NCI-H2107 treated with DMSO at 0.1 percent for 48 hours (cell line): ENCODE measurements at regions not wholly inside any gene's neighbourhood (a gene's known extent, or its start where the extent isn't known, plus 50 kb on each side); places are given as distances from the start of the nearest gene placed in this dataset.
"Not testable (repeated sequence)": the region's sequence is repeated elsewhere in the genome, so short reads cannot be mapped to it uniquely, and the experiment has no call there.

Experiments
- DNase-seq: peaks from one replicate; lab custom pipeline; 2025; ENCODE audit not compliant: unreplicated experiment; lab: John Stamatoyannopoulos, UW

GRCh38 chr9:115849679-115850412, 303.7 kb upstream of the PAPPA start:
- DNase-seq = no peak

DNA sequence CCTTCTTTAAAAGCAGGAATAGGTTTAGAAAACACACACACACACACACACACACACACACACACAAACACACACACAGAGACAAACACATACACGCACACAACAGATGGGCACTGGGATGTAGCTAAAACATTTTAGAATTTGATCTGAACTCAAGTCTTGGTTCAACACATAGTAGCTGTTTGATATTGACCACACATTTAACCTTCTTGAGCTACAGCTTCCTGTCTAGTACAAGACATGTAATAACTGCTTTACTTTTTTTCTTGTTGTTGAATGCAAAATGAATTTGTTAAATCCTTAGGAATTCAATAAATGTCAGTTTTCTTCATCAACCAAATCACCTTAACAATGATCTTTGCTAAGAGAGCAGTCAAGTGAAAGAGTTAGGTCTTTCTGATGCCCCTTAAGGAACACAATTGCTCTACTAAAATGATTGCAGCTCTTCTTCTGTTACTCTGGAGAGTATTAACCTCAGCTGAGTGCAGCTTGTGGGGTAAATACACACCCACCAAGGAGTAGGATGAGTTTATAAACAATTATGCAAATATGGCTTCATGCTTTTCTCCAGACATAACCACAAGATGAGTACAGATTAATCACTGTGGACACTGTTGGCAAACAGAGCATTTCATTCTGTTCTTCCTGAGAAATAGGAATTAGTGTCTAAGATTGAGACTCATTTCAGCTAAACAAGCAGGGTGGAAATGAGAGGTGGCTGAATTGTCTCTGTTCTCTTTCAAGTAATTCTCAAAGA, 302.9 kb upstream of the PAPPA start:
- no peak for DNase-seq

DNA sequence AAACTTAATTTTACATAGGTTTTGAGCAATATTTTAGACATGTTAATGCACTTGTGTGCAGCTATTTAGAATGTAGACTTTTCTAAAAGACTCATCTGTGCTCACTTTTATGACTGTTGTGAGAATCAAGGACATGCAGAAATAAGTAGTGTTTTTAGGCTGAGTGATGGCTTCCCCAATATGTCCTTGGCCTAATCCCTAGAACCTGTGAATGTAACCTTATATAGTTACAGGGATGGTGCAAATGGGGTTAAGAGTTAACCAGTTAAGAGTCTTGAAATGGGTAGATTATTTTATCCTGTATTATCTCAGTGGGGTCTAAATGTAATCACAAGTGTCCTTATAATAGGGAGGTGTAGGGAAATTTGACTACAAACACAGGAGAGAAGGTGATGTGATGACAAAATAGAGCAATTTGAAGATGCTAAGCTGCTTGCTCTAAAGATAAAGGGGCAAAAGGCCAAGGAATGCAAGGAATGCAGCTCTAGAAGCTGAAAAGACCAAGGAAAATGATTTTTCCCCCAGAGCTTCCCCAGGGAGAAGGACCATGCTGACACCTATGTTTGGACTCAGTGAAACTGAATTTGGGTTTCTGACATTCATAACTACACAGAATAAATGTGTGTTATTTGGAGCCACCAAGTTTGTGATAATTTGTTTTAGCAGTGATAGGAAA, 298.0 kb upstream of the PAPPA start:
- no peak for DNase-seq

DNA sequence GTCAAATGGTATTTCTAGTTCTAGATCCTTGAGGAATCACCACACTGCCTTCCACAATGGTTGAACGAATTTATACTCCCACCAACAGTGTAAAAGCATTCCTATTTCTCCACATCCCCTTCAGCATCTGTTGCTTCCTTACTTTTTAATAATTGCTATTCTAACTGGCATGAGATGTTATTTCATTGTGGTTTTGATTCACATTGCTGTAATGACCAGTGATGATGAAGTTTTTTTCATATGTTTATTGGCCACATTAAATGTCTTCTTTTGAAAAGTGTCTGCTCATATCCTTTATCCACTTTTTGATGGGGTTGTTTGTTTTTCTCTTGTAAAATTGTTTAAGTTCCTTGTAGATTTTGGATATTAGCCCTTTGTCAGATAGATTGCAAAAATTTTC, 295.2 kb upstream of the PAPPA start:
- not testable (repeated sequence) for DNase-seq

- no peak for DNase-seq
Observed at GRCh38 chr9:115862021-115862420, 291.6 kb upstream of the PAPPA start.

DNA sequence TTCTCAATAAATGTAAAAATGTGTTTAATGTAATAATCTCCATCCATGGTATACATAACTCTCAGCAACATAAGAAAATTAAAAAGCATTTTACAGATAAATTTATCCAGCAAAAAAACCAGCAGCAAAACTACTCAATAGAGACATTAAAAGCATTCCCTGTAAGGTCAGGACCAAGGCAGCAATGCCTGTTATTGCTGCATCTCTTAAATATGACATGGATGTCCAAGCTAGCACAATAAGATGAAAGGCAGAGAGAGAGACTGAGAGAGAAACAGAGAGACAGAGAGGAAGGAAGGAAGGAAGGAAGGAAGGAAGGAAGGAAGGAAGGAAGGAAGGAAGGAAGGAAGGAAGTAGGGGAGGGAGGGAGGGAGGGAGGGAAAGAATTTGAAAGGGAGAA, 289.0 kb upstream of the PAPPA start:
- no peak for DNase-seq

DNA sequence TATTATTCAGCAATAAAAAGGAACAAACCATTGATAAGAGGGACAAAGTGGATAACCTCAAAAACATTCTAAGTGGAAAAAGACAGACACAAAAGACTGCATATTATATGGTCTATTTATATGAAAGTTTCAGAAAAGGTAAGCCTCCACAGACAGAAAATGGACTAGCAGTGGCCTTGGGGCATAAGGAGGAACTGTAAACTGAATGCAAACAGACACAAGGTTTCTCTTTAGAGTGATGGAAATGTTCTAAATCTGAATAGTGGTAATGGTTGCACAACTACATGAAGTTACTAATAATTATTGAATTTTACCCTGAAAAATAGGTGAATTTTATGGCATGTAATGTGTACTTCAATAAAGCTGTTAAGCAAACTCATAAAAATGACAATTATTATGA, 286.3 kb upstream of the PAPPA start:
- no peak for DNase-seq

GRCh38 chr9:115877852-115878438, 275.6 kb upstream of the PAPPA start:
- DNase-seq = no peak

DNA sequence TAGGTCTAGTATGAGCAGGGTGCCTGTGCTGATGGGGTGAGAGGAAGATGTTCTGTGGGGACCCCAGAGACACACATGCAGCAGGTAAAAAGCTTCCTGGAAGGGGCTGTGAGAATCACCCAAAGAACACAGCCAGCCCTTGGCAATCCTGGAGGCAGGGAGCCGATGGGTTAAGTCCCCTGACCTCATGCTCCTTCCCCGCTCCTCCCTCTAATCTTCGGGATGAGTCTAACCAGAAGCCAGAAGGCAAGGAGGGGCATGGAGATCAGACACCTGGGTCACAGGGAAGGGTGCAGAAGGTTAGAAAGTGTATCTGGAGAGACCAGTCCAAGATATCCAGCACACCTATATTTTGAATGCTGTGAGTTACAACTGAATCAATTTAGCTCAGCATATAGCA, 274.1 kb upstream of the PAPPA start:
- DNase-seq = no peak

GRCh38 chr9:115880221-115880885, 273.2 kb upstream of the PAPPA start:
- DNase-seq = no peak

DNA sequence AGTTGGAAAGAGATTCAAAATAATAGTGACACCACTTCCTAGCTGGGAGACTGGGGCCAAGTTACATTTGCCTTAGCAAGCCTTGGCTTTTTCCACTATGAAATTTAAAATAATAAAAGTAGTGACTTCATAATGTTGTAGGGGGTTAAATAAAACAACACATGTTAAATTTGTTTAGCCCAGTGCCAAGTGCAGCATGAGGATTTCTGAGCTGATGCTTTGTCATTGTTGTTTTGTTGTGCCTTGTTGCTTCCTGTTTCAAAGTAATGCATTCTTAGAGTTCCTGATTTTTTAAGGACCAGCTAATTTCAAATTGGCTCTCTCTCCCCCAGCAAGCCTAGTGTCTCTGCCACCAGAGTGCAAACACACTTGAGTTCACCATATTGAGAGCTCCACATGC, 270.7 kb upstream of the PAPPA start:
- no peak for DNase-seq

DNA sequence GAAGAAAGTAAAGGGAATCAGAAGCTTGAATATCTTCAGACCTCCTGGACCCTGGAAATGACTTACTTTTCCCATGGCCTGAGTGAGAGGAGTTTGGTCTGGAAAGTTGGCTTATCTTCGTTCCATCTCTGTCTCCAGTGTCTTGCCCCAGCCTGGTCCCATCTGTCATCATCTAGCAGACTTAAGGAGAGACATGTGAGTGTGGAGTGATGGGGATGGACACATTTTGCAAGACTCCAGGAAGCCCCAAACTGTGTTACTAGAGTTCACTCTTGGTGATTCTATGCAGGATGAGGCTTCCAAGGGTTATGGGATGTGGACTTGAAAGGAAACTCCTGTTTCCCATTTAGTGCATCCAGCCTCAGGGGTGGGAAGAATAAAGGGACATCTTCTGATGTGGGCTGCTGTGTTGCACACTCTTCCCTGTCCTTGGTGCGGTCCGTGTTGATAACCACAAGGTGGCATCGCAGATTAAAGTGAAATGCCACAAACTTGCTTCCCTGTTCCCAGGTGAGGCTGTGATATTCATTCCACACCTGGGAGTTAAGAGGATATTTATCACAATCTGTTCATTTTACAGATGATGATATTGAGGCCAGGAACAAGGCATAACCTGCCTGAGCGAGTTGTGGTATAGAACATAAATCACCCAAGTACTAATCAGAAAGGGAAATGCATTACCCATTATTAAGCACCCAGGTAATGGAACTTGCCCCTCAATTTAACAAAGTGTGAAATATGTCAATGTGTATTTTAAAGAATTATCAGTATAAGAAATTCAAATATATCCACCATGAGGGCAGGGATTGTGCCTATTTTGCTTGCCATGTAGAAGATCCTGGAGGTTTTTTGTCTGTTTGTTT, 269.9 kb upstream of the PAPPA start:
- no peak for DNase-seq

DNA sequence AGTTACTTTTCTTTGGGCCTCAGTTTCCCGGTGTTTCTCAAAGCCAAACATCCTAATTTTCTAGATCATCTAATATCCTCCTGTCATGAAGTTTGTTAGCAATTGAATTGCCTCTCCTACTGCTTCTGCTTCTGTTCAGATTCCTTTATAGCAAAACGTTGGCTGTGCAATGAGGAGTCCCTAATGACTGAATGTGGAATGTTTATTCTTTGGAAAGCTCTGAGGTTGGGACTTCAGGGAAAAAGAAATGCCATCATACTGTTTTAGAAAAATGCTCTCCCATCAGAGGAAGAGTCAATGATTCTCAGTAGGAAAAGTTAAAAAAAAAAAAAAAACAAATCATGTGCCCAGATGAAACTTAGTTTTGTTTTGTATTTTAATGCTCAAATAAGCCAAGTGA, 268.7 kb upstream of the PAPPA start:
- DNase-seq = no peak

GRCh38 chr9:115888131-115888530, 265.5 kb upstream of the PAPPA start:
- no peak for DNase-seq

GRCh38 chr9:115891929-115892328, 261.7 kb upstream of the PAPPA start:
- DNase-seq = no peak

DNA sequence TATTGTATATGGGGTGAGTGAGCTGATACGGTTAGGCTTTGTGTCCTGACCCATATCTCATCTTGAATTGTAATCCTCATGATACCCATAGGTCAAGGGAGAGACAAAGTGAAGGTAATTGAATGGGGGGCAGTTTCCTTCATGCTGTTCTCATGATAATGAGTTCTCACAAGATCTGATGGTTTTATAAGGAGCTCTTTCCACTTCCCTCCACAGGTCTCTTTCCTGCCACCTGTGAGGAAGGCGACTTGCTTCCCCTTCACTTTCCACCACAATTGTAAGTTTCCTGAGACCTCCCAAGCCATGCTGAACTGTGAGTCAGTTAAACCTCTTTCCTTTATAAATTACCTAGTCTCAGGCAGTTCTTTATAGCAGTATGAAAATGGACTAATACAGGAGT, 255.1 kb upstream of the PAPPA start:
- not testable (repeated sequence) for DNase-seq

DNA sequence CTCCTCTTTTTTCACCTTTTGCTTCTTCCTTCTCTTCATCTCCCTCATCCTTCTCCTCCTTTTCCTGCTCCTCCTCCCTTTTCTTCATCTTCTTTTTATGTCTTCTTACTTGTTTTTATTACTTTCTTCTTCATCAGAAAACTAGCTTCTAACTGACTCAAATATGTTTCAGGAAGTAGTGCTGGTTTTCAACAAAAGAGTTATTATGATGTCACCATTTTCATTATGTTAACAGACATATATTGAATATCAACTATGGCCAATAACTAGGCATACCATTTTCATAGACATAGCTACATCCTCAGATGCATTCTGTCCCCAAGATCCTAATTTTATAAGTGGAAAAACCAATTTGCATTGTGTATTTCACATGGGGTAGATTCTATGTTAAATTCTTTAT, 252.9 kb upstream of the PAPPA start:
- DNase-seq = no peak

DNA sequence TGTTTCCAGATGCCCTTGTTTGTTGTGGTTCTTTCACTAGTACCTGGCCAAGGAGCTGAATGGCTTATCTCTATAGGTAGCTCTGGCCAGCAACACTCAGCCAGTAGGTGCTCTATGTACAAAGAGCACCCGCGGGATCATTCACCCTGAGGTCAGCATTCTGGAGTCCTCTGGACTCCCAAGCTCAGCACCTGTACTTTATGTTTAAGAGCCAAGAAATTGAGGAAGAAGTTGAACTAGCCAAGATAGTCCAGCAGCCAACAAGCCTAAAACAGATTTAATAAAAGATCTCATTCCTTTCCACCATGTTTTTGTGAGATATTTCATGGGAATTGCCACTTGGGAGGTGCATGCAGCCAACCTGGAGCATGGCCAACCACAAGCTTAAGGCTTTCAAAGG, 242.6 kb upstream of the PAPPA start:
- DNase-seq = no peak

DNA sequence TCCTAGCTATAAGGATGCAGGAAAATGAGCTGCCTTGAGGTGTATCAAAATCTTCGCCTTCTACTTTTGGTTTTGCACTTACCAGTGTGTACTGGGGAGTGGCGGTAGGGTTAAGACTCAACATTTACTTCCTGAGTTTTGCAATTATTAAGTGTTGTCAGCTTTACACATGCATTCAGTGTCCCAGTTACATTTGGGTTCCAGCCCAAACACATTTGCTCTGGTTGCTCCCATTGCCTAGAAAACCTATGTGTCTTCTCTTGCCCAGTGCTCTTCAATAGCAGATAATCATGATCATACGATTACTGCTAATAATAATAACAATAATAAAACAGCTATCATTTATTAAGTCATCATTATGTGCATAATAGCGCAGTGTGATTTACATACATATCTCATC, 241.5 kb upstream of the PAPPA start:
- no peak for DNase-seq

DNA sequence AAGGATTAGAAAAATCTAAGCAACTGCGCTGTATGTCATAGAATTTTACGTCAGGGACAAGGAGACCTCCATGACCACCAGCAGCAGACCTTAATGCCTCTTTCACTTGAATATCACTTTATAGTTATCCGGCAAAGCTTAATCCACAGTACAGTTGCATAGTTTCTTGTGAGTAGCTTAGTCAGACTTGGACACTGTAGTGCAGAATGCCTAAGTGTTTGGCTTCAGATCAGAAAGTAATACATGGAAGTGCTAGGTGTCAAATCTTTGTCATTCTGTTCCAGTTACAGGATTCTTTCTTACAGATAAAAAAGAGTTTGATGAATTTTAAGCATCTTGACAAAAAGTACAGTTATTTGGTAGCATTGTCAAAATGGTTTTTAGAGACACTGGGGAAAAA, 239.9 kb upstream of the PAPPA start:
- DNase-seq = no peak
